NCI-H2081 treated with DMSO at 0.1 percent for 48 hours (cell line): ENCODE measurements at regions not wholly inside any gene's neighbourhood (a gene's known extent, or its start where the extent isn't known, plus 50 kb on each side); places are given as distances from the start of the nearest gene placed in this dataset.

ENCODE experiments used
- DNase-seq: peaks from one replicate; lab custom pipeline; 2025; lab: John Stamatoyannopoulos, UW

DNA sequence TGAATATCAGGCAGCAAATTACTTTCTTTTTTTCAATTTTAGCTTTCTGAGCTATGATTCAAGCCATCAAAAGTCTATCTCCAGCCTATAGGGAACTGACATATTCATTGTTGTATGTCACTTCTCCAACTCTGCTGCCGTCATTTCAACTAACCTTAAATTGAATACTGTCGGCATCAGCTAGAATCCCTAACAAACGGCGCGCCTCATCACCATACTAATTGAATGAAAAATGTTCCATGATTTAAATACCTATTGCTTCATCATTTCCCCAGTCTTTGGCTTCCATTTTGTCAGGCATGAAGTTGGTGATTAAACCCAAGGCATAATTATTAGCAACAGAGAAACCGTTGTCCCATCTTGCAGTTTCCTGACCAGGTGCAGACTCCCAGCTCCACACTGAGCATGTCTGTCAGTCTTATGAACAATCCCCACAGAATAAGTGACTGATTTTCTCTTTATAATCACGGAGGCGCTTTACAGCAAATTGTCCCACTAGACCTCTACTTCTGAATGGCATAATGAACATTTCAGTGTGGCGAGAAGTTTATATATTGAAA is 83.5 kb upstream of the NPY start:
- DNase-seq, result no peak

DNA sequence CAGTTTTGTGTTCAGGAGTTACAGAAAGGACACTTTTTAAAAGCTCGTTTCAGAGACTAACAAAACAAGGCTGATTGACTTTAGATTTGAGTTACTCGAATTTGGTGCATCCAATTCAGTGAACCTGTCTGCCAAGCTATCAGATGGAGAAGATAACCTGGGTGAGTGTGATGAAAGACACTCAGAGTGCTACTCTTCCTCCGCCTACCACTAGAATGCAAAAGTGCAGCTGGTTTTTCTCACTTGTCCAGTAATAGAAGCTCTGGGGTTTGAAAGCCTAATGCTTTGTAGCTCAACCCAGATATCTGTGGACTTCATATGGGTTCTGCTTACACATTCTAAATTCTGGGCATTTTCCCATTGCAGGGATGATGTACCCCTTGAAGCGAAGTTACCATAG is 82.8 kb upstream of the NPY start:
- no peak for DNase-seq

DNA sequence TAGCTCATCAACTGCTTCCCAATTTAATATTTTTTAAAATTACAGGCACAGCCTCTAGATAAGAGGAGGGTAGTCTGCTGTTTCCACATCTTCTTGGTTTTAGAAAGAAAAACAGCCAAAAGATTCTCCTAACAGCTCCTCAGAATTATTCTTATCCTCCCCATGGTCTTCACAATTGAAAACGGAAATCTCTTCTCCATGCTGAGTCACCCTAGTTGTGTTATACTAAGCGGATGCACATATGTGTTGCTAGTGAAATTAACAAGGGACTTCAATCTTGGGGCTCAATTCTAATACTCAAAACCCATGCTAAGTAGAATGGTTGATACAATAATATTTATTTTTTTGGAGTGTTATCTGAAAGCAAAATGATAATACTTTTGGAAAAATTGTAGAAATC is 71.9 kb upstream of the NPY start:
- DNase-seq, result no peak

DNA sequence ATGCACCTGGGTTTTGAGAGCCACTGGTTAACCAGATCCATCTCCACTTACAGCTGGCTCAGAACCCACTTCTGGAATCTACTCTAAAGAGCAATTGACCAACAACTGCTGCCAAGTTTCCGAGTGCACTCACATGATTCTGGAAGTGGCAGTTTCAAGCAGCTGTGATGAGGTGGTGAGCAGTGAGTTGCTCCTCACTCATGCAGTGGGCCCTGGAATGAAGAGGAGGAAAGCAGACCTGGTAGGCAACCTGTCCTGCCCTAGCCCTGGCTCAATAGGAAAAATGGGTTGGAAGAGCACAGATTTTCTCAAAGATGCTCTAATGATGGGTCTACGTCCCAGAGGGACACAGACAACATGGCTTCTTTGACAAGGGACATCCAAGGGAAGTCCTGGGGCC is 70.7 kb upstream of the NPY start:
- DNase-seq, result no peak

DNA sequence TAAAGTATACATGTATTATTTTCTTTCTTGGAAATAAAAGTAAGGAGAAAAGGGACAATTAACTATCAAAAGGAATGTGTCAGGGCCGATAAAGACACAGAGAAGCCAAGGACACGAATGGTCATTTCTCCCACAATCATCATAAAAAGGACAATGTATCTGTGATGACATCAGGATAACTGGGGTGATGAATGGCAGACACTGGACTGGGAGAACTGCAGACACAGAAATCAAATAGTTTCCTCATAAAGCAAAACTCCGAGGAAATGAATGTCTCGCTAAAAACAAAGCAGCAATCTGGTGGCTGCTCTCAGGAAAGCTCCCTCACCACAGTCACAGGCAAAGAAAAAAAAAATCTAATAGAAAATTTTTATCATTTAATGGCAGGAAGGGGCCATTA is 69.3 kb upstream of the NPY start:
- DNase-seq, result no peak

DNA sequence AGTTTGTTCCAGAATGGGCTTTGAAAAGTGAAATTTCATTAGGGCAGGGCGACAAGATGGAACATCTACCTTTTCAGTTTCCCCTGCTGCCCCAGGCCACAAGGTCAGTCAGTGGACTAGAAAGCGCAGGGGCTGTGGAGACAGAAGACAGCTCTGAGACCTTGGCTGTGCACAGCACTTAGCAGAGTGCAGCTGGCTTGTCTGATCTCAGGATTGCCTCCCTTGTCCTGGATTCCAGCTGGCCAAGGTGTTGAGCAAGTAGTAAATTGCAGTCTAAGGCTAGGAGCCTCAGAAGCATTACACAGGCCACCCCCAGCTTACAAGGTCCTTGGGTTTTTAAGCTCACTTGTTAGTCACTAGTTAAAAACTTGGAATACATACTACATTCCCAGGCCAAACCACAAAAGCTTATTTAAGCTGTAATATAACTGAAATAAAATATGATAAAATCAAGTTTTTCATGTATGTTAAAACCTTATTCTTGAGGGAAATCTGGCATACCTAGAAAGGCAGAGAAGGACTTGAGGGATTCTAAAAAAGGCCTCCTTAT is 67.3 kb upstream of the NPY start:
- no peak for DNase-seq

DNA sequence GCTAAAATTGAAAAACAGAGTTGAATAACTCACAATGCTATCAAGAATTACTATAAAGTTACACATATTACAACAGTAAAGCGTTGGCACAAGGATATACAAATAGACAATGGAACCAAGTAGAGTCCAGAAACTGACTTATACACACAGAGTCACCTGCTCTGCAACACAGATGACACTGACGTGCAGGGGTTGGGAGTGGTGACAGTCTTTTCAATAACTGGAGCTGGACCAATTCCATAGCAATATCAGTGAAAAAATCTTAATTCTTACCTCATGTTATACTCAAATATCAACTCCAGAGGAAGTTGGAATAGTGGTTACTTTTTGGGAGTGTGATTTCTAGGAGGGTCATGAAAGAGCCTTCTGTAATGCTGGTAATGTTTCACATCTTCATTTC is 62.5 kb upstream of the NPY start:
- DNase-seq, result no peak

DNA sequence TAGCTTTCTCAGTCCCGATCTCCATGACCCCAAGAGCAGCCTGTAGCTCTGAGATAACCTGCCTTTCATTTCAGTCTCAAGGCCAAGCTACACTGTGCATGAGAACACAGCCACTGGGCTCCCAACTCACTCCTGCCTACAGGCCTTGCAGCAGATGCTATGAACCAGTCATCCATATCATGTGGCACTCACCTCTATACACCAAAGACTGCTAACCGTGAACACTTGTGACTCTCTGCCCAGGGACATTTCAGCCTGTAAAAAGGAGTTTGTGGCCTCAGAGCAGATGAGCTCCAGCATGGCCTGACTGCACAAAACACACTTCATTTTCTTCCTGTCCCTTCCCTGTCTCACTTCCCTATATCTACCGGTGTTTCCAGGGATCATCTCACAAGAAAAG is 56.9 kb upstream of the NPY start:
- DNase-seq, result no peak

DNA sequence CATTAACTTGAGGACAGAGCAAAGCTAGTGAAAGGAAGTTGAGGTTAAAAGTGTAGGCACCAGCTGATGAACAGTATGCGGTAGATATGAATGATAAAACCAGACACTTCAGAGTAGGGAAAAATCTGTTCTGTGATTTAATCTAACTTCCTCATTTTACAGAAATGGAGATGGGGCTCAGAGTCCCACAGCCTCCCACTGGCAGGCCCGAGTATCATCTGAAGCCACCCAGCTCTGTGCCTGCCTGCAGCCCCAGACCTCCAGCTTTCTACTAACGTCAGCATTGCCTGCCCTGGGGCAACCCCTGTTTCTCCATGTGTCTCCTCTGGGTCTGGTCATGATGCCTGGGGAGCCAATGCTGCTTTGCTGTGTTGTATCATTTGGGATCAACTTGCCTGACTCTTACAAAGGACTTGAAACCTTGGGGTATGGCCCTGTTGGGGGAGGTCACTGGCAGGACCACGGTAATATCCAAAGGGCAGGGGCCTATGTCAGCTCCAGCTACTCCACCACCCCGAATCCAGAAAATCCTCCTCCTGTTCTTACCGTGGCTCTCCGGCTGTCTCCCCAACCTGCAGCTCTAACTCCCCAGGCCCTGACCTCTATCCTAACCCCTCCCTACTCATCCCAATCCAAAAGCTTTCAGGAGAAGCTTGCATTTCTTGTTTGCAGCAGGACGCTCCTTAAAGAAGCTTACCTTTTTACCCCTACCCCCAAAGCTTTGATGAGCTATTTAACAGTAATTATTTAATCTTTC is 56.2 kb upstream of the NPY start:
- DNase-seq, result no peak

DNA sequence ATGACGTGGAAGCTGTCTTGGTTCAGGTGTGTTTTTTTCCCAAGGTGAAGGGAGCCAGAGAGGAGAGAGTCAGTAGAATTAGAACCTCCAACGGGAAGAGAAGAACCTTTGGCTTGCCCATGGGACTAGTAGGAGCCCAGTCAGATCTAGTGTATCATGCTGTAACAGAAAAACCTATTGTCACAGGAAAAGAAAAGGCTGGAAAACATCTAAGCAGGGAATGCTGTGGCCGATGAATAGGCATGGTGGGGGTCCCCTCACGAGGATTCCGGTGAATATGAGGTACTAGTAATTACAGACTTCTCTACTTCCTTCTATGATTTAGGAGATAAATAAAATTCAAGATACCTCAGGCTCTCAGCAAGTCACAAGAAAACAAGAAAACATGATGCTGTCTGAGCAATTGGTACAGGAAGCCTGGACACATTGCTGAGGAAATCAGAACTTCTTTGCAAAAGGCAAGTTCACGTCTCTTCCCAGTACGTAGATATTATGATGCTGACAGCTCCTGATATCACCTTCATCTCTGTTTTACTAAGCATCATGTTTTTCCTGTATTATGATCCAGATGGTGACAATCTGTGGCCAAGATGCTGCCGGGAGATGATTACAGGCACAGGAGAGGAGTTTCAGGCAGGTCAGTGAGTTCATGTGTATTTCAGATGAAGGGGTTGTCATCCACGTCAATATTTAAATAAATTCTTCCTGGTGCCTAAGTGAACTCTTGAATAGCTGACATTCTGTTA is 54.3 kb upstream of the NPY start:
- no peak for DNase-seq

DNA sequence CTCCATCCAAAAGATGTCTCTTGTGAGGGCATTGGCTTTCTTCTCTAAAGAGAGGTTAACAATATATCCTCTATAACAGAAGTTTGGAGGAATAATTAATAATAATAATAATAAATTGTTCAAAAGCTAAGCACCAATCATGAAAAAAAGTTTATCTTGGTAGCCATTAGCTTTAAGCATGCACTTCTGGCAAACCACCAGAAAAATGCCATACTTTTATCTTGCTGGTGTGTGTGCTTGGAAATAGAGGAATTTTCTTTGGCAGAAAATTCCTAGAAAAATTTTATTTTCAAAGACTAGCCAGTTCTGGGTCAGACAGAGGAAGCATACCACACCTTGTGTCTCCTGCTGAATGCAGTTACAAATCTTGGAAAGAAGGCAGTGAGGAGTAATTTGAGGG is 52.5 kb upstream of the NPY start:
- no peak for DNase-seq

DNA sequence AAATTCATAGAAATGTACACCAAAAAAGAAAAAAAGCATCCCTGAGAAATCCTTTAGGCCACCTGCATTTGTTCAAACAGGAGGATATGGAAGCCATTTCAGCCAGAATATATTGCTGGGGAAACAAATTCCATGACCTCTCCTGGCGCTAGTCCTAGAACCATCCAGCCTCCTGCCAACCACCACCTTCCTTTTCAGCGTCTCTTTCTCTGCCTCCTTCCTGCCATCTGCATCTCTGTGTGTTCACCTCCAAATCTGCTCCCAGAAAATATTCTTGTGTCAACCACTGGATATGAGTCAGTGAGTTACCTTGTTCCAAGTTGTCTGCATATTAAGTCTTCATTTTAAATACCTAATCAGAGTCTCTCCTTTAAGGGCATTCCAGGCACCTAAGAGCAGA is 50.6 kb upstream of the NPY start:
- no peak for DNase-seq
